Ovary (tissue), 7 donors: ENCODE measurements at regions not wholly inside any gene's neighbourhood (a gene's known extent, or its start where the extent isn't known, plus 50 kb on each side); places are given as distances from the start of the nearest gene placed in this dataset.
"Not testable (repeated sequence)": the region's sequence is repeated elsewhere in the genome, so short reads cannot be mapped to it uniquely, and the experiment has no call there.

Experiments
- DNase-seq, 5 donors: peaks; one replicate each; pipeline ENCODE4 v3.0.0-alpha.2; 2019 to 2020
- H3K27ac ChIP-seq, 2 donors: fragments of 200-600 bp; one replicate each; pipeline versions ENCODE4 v1.5.1 to v1.8.0; 2019 to 2022
- H3K27me3 ChIP-seq: fragments of 200-600 bp; one replicate; pipeline ENCODE4 v1.8.0; 2022
- H3K36me3 ChIP-seq: fragments of 200-600 bp; sonication (generic); one replicate; pipeline ENCODE4 v1.5.1; 2019
- H3K4me1 ChIP-seq: one replicate; pipeline ENCODE4 v1.8.1; 2013; ENCODE audit warnings: mild to moderate bottlenecking, moderate library complexity; ENCODE audit not compliant: insufficient read depth
- H3K4me3 ChIP-seq: fragments of 200-600 bp; sonication (generic); one replicate; pipeline ENCODE4 v1.5.1; 2017
- H3K9me3 ChIP-seq, 2 donors: fragments of 200-600 bp in 1 of 2; sonication (generic) in 1 of 2; one replicate each; pipeline versions ENCODE4 v1.5.1 to v1.8.1; 2013 to 2019; ENCODE audit warnings: mild to moderate bottlenecking in 1 of 2, moderate library complexity in 1 of 2
- CTCF ChIP-seq, 3 donors: fragments of 450-650 bp in 2 of 3; fragments of 200-600 bp in 1 of 3; IDR thresholded peaks; one replicate each; pipeline versions ENCODE4 v1.5.1 to v1.8.0; 2016 to 2022; ENCODE audit warnings: antibody characterized with exemption in 3 of 3, mild to moderate bottlenecking in 1 of 3
- EP300 ChIP-seq: sonication (generic); formaldehyde crosslinking; IDR thresholded peaks from one replicate; pipeline ENCODE4 v1.6.1; 2017; ENCODE audit warnings: antibody characterized with exemption
- POLR2A ChIP-seq: fragments of 450-650 bp; IDR thresholded peaks from one replicate; pipeline ENCODE4 v1.6.1; 2017; ENCODE audit warnings: antibody characterized with exemption, mild to moderate bottlenecking, moderate library complexity
- WGBS, 3 donors: extraction: QIAGEN DNeasy Blood & Tissue Kit in 1 of 3; methylation state at CpG; one replicate each; pipeline versions ENCODE4 v1.1.5 to v1.1.7; 2013 to 2017; 5-methylcytosine and 5-hydroxymethylcytosine counted together
- intact Hi-C, 4 donors: fragments of 100-400 bp; cut with DNase I; formaldehyde crosslinking; loops; one replicate each; pipeline versions ENCODE4 v1.11.0 to v1.15.1; 2022 to 2023
- donor health status: DM: no; HTN: no; CAD: no; lungs with moderate emphysema.
- donor health status: DM: no; HTN: no; CAD: no.
- donor health status: Bipolar disorder and iron deficiency.
- donor health status: DM: no; HTN: no; CAD: no.
- donor health status: DM: yes; HTN: yes; CAD: no.

- Histone ChIP-seq H3K4me3 (no peak overlapping the region), H3K36me3 (no peaks in the 10 kb centered on the region), H3K27me3 (no peaks in the 10 kb centered on the region), H3K9me3 (no peaks in the 10 kb centered on the region), H3K27ac (no peak overlapping the region), H3K4me1 (no peaks in the 10 kb centered on the region)
- TF ChIP-seq POLR2A (no peak), EP300 (no peak), CTCF (IDR thresholded peaks at IDR 0.05) (no peak)
- WGBS, 3 donors = 54 to 63% (median 56%) methylated on average over 3 of the region's 3 CpGs
- intact Hi-C loops = no loop called here
- no peak for DNase-seq
Measured at GRCh38 chr6:102732898-102733297, 1339.4 kb downstream of the GRIK2 start.

- intact Hi-C loops, DNase-seq, H3K27ac ChIP-seq, H3K4me3 ChIP-seq, H3K27me3 ChIP-seq, H3K36me3 ChIP-seq, H3K9me3 ChIP-seq, H3K4me1 ChIP-seq: not testable (repeated sequence)
- WGBS, 3 donors = 93 to 98% (median 95%) methylated on average over 24 of the region's 24 CpGs
Measured at GRCh38 chr6:102722086-102722485, 1328.6 kb downstream of the GRIK2 start.

- no peaks in the 10 kb centered on the region for H3K36me3 ChIP-seq
- no peaks in the 10 kb centered on the region for H3K27me3 ChIP-seq
Measured at GRCh38 chr6:102717737-102718456, 1324.4 kb downstream of the GRIK2 start.

GRCh38 chr6:102717252-102717651 is 1323.7 kb downstream of the GRIK2 start:
- TF ChIP-seq POLR2A (no peak), EP300 (no peak), CTCF (IDR thresholded peaks at IDR 0.05) (no peak)
- no peak for DNase-seq
- H3K4me1 ChIP-seq = no peaks in the 10 kb centered on the region
- no peaks in the 10 kb centered on the region for H3K27me3 ChIP-seq
- H3K9me3 ChIP-seq = no peaks in the 10 kb centered on the region
- no peak overlapping the region for H3K4me3 ChIP-seq
- 87 to 88% (median 88%) methylated on average over 2 of the region's 2 CpGs for WGBS, 3 donors
- no peaks in the 10 kb centered on the region for H3K36me3 ChIP-seq
- H3K27ac ChIP-seq = no peak overlapping the region
- intact Hi-C loops = no loop called here

More at GRCh38 chr6:102717737-102718456, 1324.4 kb downstream of the GRIK2 start:
- intact Hi-C loops = no loop called here
- H3K4me1 ChIP-seq = no peaks in the 10 kb centered on the region
- 45 to 61% (median 47%) methylated on average over 5 of the region's 5 CpGs for WGBS, 3 donors
- H3K27ac ChIP-seq = no peak overlapping the region
- DNase-seq = no peak
- H3K9me3 ChIP-seq = no peaks in the 10 kb centered on the region
- TF ChIP-seq POLR2A (no peak), EP300 (no peak), CTCF (IDR thresholded peaks at IDR 0.05) (no peak)
- H3K4me3 ChIP-seq = no peak overlapping the region

GRCh38 chr6:102701019-102701418 is 1307.5 kb downstream of the GRIK2 start:
- intact Hi-C loops = no loop called here
- no peak overlapping the region for H3K27ac ChIP-seq
- H3K4me3 ChIP-seq = no peak overlapping the region
- H3K36me3 ChIP-seq = no peaks in the 10 kb centered on the region
- no peak for DNase-seq
- 90 to 95% (median 95%) methylated on average over 8 of the region's 8 CpGs for WGBS, 3 donors
- no peaks in the 10 kb centered on the region for H3K9me3 ChIP-seq
- TF ChIP-seq EP300 = no peak
- H3K4me1 ChIP-seq = no peaks in the 10 kb centered on the region
- no peaks in the 10 kb centered on the region for H3K27me3 ChIP-seq
